ENCODE measurements at regions not wholly inside any gene's neighbourhood (a gene's known extent, or its start where the extent isn't known, plus 50 kb on each side); places are given as distances from the start of the nearest gene placed in this dataset.
"Not testable (repeated sequence)": the region's sequence is repeated elsewhere in the genome, so short reads cannot be mapped to it uniquely, and the experiment has no call there.

- H3K4me3 Mint-ChIP-seq = no peak overlapping the region
- no peak for ATAC-seq (replicated peaks)
- DNase-seq = no peak
- H3K27ac Mint-ChIP-seq = no peak overlapping the region
- H3K27me3 Mint-ChIP-seq = no peaks in the 10 kb centered on the region
- no peaks in the 10 kb centered on the region for H3K4me1 Mint-ChIP-seq (ENCODE audit: low read depth in 2 of 2)
- H3K9me3 Mint-ChIP-seq = peaks cover 7 to 12% of the 10 kb centered on the region in 2 donors
- H3K36me3 Mint-ChIP-seq (ENCODE audit: insufficient read depth) = no peaks in the 10 kb centered on the region
Observed at GRCh38 chr7:85386460-85386859, 199.6 kb upstream of the SEMA3D start.

- H3K27me3 Mint-ChIP-seq = no peaks in the 10 kb centered on the region
- H3K9me3 Mint-ChIP-seq = peaks cover 6 to 12% of the 10 kb centered on the region in 2 donors
- H3K4me1 Mint-ChIP-seq (ENCODE audit: low read depth in 2 of 2) = no peaks in the 10 kb centered on the region
- no peak overlapping the region for H3K4me3 Mint-ChIP-seq
- no peaks in the 10 kb centered on the region for H3K36me3 Mint-ChIP-seq (ENCODE audit: insufficient read depth)
- no peak for ATAC-seq (replicated peaks)
- H3K27ac Mint-ChIP-seq = no peak overlapping the region
- DNase-seq = no peak
Observed at GRCh38 chr7:85384392-85384791, 197.5 kb upstream of the SEMA3D start.

DNA sequence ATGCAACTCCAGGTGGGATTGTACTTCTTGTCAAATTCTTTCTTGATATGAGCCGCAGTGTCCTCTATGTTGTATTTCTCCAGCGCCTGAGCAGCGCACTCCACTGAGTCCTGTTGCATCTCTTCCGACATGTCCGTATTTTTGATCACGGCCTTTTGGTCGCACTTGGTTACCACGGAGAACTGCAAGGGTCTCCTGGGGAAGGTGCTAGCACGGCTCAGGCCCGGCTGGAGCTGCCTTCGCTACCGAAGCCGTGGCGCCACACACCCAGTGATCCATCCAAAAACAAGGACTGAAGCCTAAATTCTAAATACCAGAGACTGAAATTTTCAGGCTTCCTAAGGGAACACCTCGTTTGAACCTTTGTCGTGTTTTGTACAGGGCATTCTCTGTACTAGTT is 194.4 kb upstream of the SEMA3D start:
- DNase-seq (no peak), ATAC-seq (replicated peaks) (no peak)
- Mint-ChIP-seq H3K36me3 (ENCODE audit: insufficient read depth) (no peaks in the 10 kb centered on the region), H3K27ac (no peak overlapping the region), H3K4me3 (no peak overlapping the region), H3K27me3 (no peaks in the 10 kb centered on the region), H3K9me3 (peaks cover 6 to 15% of the 10 kb centered on the region in 2 donors), H3K4me1 (ENCODE audit: low read depth in 2 of 2) (no peaks in the 10 kb centered on the region)

- H3K27me3 Mint-ChIP-seq = no peaks in the 10 kb centered on the region
- H3K9me3 Mint-ChIP-seq = peaks cover 0 to 14% of the 10 kb centered on the region in 2 donors
- H3K36me3 Mint-ChIP-seq (ENCODE audit: insufficient read depth) = no peaks in the 10 kb centered on the region
- ATAC-seq (replicated peaks) = no peak
- no peak overlapping the region for H3K4me3 Mint-ChIP-seq
- no peak for DNase-seq
- H3K4me1 Mint-ChIP-seq (ENCODE audit: low read depth in 2 of 2) = no peaks in the 10 kb centered on the region
- no peak overlapping the region for H3K27ac Mint-ChIP-seq
Observed at GRCh38 chr7:85376589-85376988, 189.7 kb upstream of the SEMA3D start.

DNA sequence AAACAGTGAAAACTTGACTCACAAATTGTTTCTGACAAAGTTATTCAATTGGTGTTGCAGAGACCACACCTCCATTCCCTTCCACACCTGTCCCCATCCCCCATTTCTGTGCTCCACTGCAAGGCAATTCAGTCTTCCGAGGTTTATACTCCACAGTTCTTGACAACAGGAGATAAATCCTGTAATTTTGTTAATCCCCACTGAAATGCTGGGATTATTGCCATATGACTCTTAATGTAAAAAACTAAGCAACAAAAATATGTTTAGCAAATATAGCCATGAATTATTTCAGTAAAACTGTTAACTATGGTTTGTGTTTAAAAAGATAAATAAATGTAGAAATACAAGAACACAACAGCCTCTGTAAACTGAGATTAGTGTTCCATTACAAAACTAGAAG is 170.1 kb upstream of the SEMA3D start:
- H3K9me3 Mint-ChIP-seq = peaks cover 8 to 9% of the 10 kb centered on the region in 2 donors
- H3K4me3 Mint-ChIP-seq = no peak overlapping the region
- DNase-seq = no peak
- H3K36me3 Mint-ChIP-seq (ENCODE audit: insufficient read depth) = no peaks in the 10 kb centered on the region
- H3K4me1 Mint-ChIP-seq (ENCODE audit: low read depth in 2 of 2) = no peaks in the 10 kb centered on the region
- no peaks in the 10 kb centered on the region for H3K27me3 Mint-ChIP-seq
- no peak overlapping the region for H3K27ac Mint-ChIP-seq
- ATAC-seq (replicated peaks) = no peak

DNA sequence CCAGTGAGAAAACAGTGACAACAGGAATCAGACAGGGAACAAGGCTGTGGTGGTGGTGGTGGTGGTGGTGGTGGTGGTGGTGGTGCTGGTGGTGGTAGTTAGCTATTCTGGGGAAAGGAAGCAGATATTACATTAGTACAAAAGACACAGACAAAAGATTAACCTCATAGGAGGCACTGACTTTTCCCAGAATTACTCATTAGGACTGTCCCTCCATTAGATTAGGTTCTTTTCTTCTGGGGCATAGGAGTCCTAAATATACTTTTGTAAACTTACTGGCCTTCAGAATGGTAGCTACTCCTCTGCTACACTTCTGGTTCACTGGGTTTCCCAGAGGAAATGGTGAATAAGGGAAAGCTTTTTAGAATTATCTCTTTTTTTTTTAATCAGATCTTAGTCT is 156.6 kb upstream of the SEMA3D start:
- DNase-seq (no peak), ATAC-seq (replicated peaks) (no peak)
- H3K9me3 Mint-ChIP-seq = peaks cover 9 to 13% of the 10 kb centered on the region in 2 donors
- no peak overlapping the region for H3K27ac Mint-ChIP-seq
- H3K36me3 Mint-ChIP-seq (ENCODE audit: insufficient read depth) = no peaks in the 10 kb centered on the region
- no peaks in the 10 kb centered on the region for H3K4me1 Mint-ChIP-seq (ENCODE audit: low read depth in 2 of 2)
- H3K27me3 Mint-ChIP-seq = no peaks in the 10 kb centered on the region
- no peak overlapping the region for H3K4me3 Mint-ChIP-seq

GRCh38 chr7:85342781-85343180 is 155.9 kb upstream of the SEMA3D start:
- no peak for ATAC-seq (replicated peaks)
- H3K9me3 Mint-ChIP-seq = peaks cover 9 to 13% of the 10 kb centered on the region in 2 donors
- H3K27me3 Mint-ChIP-seq = no peaks in the 10 kb centered on the region
- DNase-seq = no peak
- H3K27ac Mint-ChIP-seq = no peak overlapping the region
- H3K36me3 Mint-ChIP-seq (ENCODE audit: insufficient read depth) = no peaks in the 10 kb centered on the region
- no peak overlapping the region for H3K4me3 Mint-ChIP-seq
- no peaks in the 10 kb centered on the region for H3K4me1 Mint-ChIP-seq (ENCODE audit: low read depth in 2 of 2)

GRCh38 chr7:85341973-85342372 is 155.1 kb upstream of the SEMA3D start:
- no peaks in the 10 kb centered on the region for H3K27me3 Mint-ChIP-seq
- H3K4me1 Mint-ChIP-seq (ENCODE audit: low read depth in 2 of 2) = no peaks in the 10 kb centered on the region
- no peak overlapping the region for H3K4me3 Mint-ChIP-seq
- H3K9me3 Mint-ChIP-seq = peaks cover 9 to 13% of the 10 kb centered on the region in 2 donors
- ATAC-seq (replicated peaks) = no peak
- no peaks in the 10 kb centered on the region for H3K36me3 Mint-ChIP-seq (ENCODE audit: insufficient read depth)
- no peak for DNase-seq
- no peak overlapping the region for H3K27ac Mint-ChIP-seq

GRCh38 chr7:85341121-85341520 is 154.3 kb upstream of the SEMA3D start:
- no peak overlapping the region for H3K27ac Mint-ChIP-seq
- no peaks in the 10 kb centered on the region for H3K27me3 Mint-ChIP-seq
- H3K4me3 Mint-ChIP-seq = no peak overlapping the region
- DNase-seq (no peak), ATAC-seq (replicated peaks) (no peak)
- H3K4me1 Mint-ChIP-seq (ENCODE audit: low read depth in 2 of 2) = no peaks in the 10 kb centered on the region
- H3K36me3 Mint-ChIP-seq (ENCODE audit: insufficient read depth) = no peaks in the 10 kb centered on the region
- peaks cover 9 to 13% of the 10 kb centered on the region in 2 donors for H3K9me3 Mint-ChIP-seq

DNA sequence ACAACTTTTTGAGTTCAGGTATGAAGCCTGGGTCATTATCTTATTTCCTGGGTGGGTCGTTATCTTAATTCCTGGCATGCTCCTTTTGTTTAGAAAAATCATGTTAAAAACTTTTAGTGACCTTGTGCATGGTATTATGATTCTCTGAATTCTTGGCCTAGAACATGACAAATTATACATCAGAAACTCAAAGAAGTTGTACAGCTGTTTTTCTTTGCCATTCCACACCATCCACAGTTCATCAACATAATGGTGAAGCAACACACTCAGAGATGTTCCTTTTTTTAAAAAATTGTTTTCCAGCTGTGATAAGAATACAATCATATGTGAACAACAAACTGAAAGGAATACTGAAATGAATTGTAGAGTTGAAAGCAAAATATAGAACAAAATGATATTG is 149.2 kb upstream of the SEMA3D start:
- Mint-ChIP-seq H3K27ac (no peak overlapping the region), H3K36me3 (ENCODE audit: insufficient read depth) (no peaks in the 10 kb centered on the region), H3K9me3 (peaks cover 10 to 15% of the 10 kb centered on the region in 2 donors), H3K4me1 (ENCODE audit: low read depth in 2 of 2) (no peaks in the 10 kb centered on the region), H3K4me3 (no peak overlapping the region), H3K27me3 (no peaks in the 10 kb centered on the region)
- ATAC-seq (replicated peaks) (no peak), DNase-seq (no peak)

DNA sequence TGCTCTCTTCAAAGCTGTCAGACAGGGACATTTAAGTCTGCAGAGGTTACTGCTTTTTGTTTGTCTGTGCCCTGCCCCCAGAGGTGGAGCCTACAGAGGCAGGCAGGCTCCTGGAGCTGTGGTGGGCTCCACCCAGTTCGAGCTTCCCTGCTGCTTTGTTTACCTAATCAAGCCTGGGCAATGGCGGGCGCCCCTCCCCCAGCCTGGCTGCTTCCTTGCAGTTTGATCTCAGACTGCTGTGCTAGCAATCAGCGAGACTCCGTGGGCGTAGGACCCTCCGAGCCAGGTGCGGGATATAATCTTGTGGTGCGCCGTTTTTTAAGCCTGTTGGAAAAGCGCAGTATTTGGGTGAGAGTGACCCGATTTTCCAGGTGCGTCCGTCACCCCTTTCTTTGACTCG is 148.3 kb upstream of the SEMA3D start:
- not testable (repeated sequence) for ATAC-seq (replicated peaks); H3K36me3 Mint-ChIP-seq (ENCODE audit: insufficient read depth); H3K4me3 Mint-ChIP-seq; H3K27me3 Mint-ChIP-seq; H3K4me1 Mint-ChIP-seq (ENCODE audit: low read depth in 2 of 2); H3K27ac Mint-ChIP-seq; DNase-seq
- peaks cover 8 to 15% of the 10 kb centered on the region in 2 donors for H3K9me3 Mint-ChIP-seq

- peaks cover 0 to 14% of the 10 kb centered on the region in 2 donors for H3K9me3 Mint-ChIP-seq
- H3K4me1 Mint-ChIP-seq (ENCODE audit: low read depth in 2 of 2) = no peaks in the 10 kb centered on the region
- no peaks in the 10 kb centered on the region for H3K27me3 Mint-ChIP-seq
- no peak overlapping the region for H3K4me3 Mint-ChIP-seq
- no peak overlapping the region for H3K27ac Mint-ChIP-seq
- no peaks in the 10 kb centered on the region for H3K36me3 Mint-ChIP-seq (ENCODE audit: insufficient read depth)
- ATAC-seq (replicated peaks) (no peak), DNase-seq (no peak)
Observed at GRCh38 chr7:85328456-85328998, 141.7 kb upstream of the SEMA3D start.

- H3K4me3 Mint-ChIP-seq = no peak overlapping the region
- ATAC-seq (replicated peaks) (no peak), DNase-seq (no peak)
- H3K9me3 Mint-ChIP-seq = peaks cover 9 to 31% of the 10 kb centered on the region in 2 donors
- H3K27me3 Mint-ChIP-seq = no peaks in the 10 kb centered on the region
- no peaks in the 10 kb centered on the region for H3K36me3 Mint-ChIP-seq (ENCODE audit: insufficient read depth)
- no peak overlapping the region for H3K27ac Mint-ChIP-seq
- no peaks in the 10 kb centered on the region for H3K4me1 Mint-ChIP-seq (ENCODE audit: low read depth in 2 of 2)
Observed at GRCh38 chr7:85324145-85324799, 137.4 kb upstream of the SEMA3D start.

DNA sequence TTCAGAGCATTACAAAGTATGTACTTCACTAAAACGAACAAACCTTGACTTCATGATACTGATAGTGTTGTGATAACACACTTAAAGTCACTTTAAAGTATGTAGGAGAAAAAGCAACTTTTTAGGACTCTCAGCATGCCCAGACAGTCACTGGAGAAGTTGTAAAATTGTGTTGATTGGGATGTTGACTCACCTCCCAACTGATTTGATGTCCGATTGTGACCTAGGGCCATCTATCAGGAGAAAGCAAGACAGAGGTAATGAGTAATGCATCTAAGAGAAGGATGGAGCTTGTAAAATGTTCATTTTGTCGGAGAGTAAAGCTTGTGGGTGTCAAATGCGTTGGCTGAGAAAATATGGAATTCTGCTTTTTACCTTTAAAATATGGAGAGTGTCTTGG is 135.4 kb upstream of the SEMA3D start:
- no peak for DNase-seq
- peaks cover 9 to 38% of the 10 kb centered on the region in 2 donors for H3K9me3 Mint-ChIP-seq
- no peak for ATAC-seq (replicated peaks)
- no peaks in the 10 kb centered on the region for H3K4me1 Mint-ChIP-seq (ENCODE audit: low read depth in 2 of 2)
- no peaks in the 10 kb centered on the region for H3K27me3 Mint-ChIP-seq
- H3K27ac Mint-ChIP-seq = no peak overlapping the region
- H3K4me3 Mint-ChIP-seq = no peak overlapping the region
- H3K36me3 Mint-ChIP-seq (ENCODE audit: insufficient read depth) = no peaks in the 10 kb centered on the region
